ENCODE measurements at regions not wholly inside any gene's neighbourhood (a gene's known extent, or its start where the extent isn't known, plus 50 kb on each side); places are given as distances from the start of the nearest gene placed in this dataset.
"Not testable (repeated sequence)": the region's sequence is repeated elsewhere in the genome, so short reads cannot be mapped to it uniquely, and the experiment has no call there.

- peaks cover 2% of the 10 kb centered on the region for H3K27me3 ChIP-seq (ENCODE audit: control insufficient read depth, insufficient read depth, low read length)
- DNase-seq (ENCODE audit: low read depth): no peak
- no peak overlapping the region for H3K4me3 ChIP-seq (ENCODE audit: low read depth, low read length)
- TF ChIP-seq CTCF (IDR thresholded peaks at IDR 0.05; ENCODE audit: insufficient read depth, low read length, poor library complexity, severe bottlenecking): no peak
- H3K36me3 ChIP-seq (ENCODE audit: control insufficient read depth, insufficient read depth, low read length): no peaks in the 10 kb centered on the region
These were observed 172.7 kb downstream of the PTPRU start for GRCh38 chr1:29408831-29409605.

DNA sequence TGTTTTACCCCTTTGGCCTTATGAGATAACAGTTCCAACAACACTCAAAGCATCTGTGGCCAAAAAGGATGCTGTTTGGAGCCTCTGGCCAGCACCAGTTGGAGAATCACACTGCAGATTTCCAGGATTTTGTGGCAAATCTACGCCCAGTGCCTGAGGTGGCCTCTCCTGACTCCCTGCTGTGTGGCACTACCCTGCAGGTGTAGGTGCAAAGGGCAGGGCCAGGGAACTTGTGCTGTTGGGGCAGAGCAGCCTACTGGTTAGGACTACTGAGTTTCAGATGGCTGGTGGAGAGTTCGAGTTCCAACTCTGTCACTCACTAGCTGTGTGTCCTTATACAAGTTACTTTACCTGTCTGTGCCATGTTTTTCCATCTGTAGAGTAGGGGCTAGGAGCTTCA is 170.5 kb downstream of the PTPRU start:
- Histone ChIP-seq H3K27me3 (ENCODE audit: control insufficient read depth, insufficient read depth, low read length) (no peaks in the 10 kb centered on the region), H3K4me3 (ENCODE audit: low read depth, low read length) (no peak overlapping the region), H3K36me3 (ENCODE audit: control insufficient read depth, insufficient read depth, low read length) (no peaks in the 10 kb centered on the region)
- TF ChIP-seq CTCF (IDR thresholded peaks at IDR 0.05; ENCODE audit: insufficient read depth, low read length, poor library complexity, severe bottlenecking): no peak
- no peak for DNase-seq (ENCODE audit: low read depth)

DNA sequence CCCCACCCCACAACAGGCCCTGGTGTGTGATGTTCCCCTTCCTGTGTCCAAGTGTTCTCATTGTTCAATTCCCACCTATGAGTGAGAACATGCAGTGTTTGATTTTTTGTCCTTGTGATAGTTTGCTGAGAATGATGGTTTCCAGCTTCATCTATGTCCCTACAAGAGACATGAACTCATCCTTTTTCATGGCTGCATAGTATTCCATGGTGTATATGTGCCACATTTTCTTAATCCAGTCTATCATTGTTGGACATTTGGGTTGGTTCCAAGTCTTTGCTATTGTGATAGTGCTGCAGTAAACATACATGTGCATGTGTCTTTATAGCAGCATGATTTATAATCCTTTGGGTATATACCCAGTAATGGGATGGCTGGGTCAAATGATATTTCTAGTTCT is 163.9 kb downstream of the PTPRU start:
- not testable (repeated sequence) for H3K27me3 ChIP-seq (ENCODE audit: control insufficient read depth, insufficient read depth, low read length); H3K4me3 ChIP-seq (ENCODE audit: low read depth, low read length); DNase-seq (ENCODE audit: low read depth); H3K36me3 ChIP-seq (ENCODE audit: control insufficient read depth, insufficient read depth, low read length)

DNA sequence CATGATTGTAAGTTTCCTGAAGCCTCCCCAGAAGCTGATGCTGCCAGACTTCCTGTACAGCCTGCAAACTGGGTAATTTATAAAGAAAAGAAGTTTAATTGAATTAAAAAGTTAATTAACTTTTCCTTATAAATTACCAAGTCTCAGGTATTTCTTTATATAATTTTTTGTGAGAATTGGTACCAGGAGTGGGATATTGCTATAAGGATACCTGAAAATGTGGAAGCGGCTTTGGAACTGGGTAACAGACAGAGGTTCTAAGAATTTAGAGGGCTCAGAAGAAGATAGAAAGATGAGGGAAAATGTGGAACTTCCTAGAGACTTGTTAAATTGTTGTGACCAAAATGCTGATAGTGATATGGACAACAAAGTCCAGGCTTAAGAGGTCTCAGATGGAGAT is 163.1 kb downstream of the PTPRU start:
- Histone ChIP-seq H3K27me3 (ENCODE audit: control insufficient read depth, insufficient read depth, low read length) (no peaks in the 10 kb centered on the region), H3K36me3 (ENCODE audit: control insufficient read depth, insufficient read depth, low read length) (no peaks in the 10 kb centered on the region), H3K4me3 (ENCODE audit: low read depth, low read length) (no peak overlapping the region)
- no peak for DNase-seq (ENCODE audit: low read depth)
- TF ChIP-seq CTCF (IDR thresholded peaks at IDR 0.05; ENCODE audit: insufficient read depth, low read length, poor library complexity, severe bottlenecking): no peak

DNA sequence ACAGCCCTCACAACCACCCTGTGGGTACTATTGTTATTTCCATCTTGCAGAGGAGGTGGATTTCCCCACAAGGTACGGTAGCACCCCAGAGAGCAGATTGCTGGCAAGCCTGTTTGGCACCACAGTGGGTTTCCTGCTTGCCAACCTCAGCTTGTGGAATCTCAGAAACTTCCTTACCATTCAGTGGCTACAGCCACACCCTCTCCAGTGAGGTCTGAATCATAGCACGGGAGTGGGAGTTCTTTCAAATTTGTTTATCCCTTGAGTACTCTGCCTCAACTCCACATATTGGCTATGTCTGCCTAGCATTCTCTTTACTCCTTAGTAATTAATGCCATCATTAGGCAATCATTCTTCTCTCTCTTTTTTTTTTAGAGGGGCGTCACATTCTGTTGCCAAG is 162.1 kb downstream of the PTPRU start:
- Histone ChIP-seq H3K27me3 (ENCODE audit: control insufficient read depth, insufficient read depth, low read length) (no peaks in the 10 kb centered on the region), H3K4me3 (ENCODE audit: low read depth, low read length) (no peak overlapping the region), H3K36me3 (ENCODE audit: control insufficient read depth, insufficient read depth, low read length) (no peaks in the 10 kb centered on the region)
- DNase-seq (ENCODE audit: low read depth): no peak
- no peak for TF ChIP-seq CTCF (IDR thresholded peaks at IDR 0.05; ENCODE audit: insufficient read depth, low read length, poor library complexity, severe bottlenecking)

GRCh38 chr1:29397981-29398380 is 161.7 kb downstream of the PTPRU start:
- no peaks in the 10 kb centered on the region for H3K36me3 ChIP-seq (ENCODE audit: control insufficient read depth, insufficient read depth, low read length)
- no peak for DNase-seq (ENCODE audit: low read depth)
- TF ChIP-seq CTCF (IDR thresholded peaks at IDR 0.05; ENCODE audit: insufficient read depth, low read length, poor library complexity, severe bottlenecking): no peak
- H3K27me3 ChIP-seq (ENCODE audit: control insufficient read depth, insufficient read depth, low read length): no peaks in the 10 kb centered on the region
- H3K4me3 ChIP-seq (ENCODE audit: low read depth, low read length): no peak overlapping the region

Data from kidney epithelial cell (primary cell).